ENCODE measurements at regions not wholly inside any gene's neighbourhood (a gene's known extent, or its start where the extent isn't known, plus 50 kb on each side); places are given as distances from the start of the nearest gene placed in this dataset.

- DNase-seq (ENCODE audit: low read depth, low spot score) = no peak
Measured at GRCh38 chr5:152271420-152271819, 133.7 kb downstream of the NMUR2 start.

- DNase-seq (ENCODE audit: low read depth, low spot score) = no peak
Measured at GRCh38 chr5:152270096-152270495, 135.0 kb downstream of the NMUR2 start.

- no peak for DNase-seq (ENCODE audit: low read depth, low spot score)
Measured at GRCh38 chr5:152269533-152269932, 135.5 kb downstream of the NMUR2 start.

GRCh38 chr5:152264645-152265254 is 140.3 kb downstream of the NMUR2 start:
- DNase-seq (ENCODE audit: low read depth, low spot score) = no peak

- DNase-seq (ENCODE audit: low read depth, low spot score) = no peak
Measured at GRCh38 chr5:152262667-152263066, 142.4 kb downstream of the NMUR2 start.

GRCh38 chr5:152260940-152261339 is 144.1 kb downstream of the NMUR2 start:
- DNase-seq (ENCODE audit: low read depth, low spot score) = no peak

GRCh38 chr5:152259702-152260101 is 145.4 kb downstream of the NMUR2 start:
- DNase-seq (ENCODE audit: low read depth, low spot score) = no peak

GRCh38 chr5:152256580-152256979 is 148.5 kb downstream of the NMUR2 start:
- DNase-seq (ENCODE audit: low read depth, low spot score) = no peak

GRCh38 chr5:152255411-152255810 is 149.7 kb downstream of the NMUR2 start:
- no peak for DNase-seq (ENCODE audit: low read depth, low spot score)

GRCh38 chr5:152247850-152248385 is 157.2 kb downstream of the NMUR2 start:
- no peak for DNase-seq (ENCODE audit: low read depth, low spot score)

- no peak for DNase-seq (ENCODE audit: low read depth, low spot score)
Measured at GRCh38 chr5:152246401-152246800, 158.7 kb downstream of the NMUR2 start.

GRCh38 chr5:152237531-152237930 is 167.5 kb downstream of the NMUR2 start:
- DNase-seq (ENCODE audit: low read depth, low spot score) = no peak

- no peak for DNase-seq (ENCODE audit: low read depth, low spot score)
Measured at GRCh38 chr5:152226191-152226590, 178.9 kb downstream of the NMUR2 start.

GRCh38 chr5:152221721-152222629 is 183.1 kb downstream of the NMUR2 start:
- no peak for DNase-seq (ENCODE audit: low read depth, low spot score)

- DNase-seq (ENCODE audit: low read depth, low spot score) = no peak
Measured at GRCh38 chr5:152218694-152219093, 186.4 kb downstream of the NMUR2 start.

- no peak for DNase-seq (ENCODE audit: low read depth, low spot score)
Measured at GRCh38 chr5:152205804-152206203, 199.3 kb downstream of the NMUR2 start.

- DNase-seq (ENCODE audit: low read depth, low spot score) = no peak
Measured at GRCh38 chr5:152202321-152202720, 202.8 kb downstream of the NMUR2 start.

GRCh38 chr5:152193391-152194107 is 211.5 kb downstream of the NMUR2 start:
- DNase-seq (ENCODE audit: low read depth, low spot score) = no peak

- no peak for DNase-seq (ENCODE audit: low read depth, low spot score)
Measured at GRCh38 chr5:152188251-152188650, 216.8 kb downstream of the NMUR2 start.

GRCh38 chr5:152187668-152188067 is 217.4 kb downstream of the NMUR2 start:
- DNase-seq (ENCODE audit: low read depth, low spot score) = no peak

GRCh38 chr5:152185547-152186245 is 219.4 kb downstream of the NMUR2 start:
- DNase-seq (ENCODE audit: low read depth, low spot score) = no peak

GRCh38 chr5:152184266-152184665 is 220.8 kb downstream of the NMUR2 start:
- no peak for DNase-seq (ENCODE audit: low read depth, low spot score)
